Stomach (tissue), 4 donors: ENCODE measurements at regions not wholly inside any gene's neighbourhood (a gene's known extent, or its start where the extent isn't known, plus 50 kb on each side); places are given as distances from the start of the nearest gene placed in this dataset.

Experiments used
- CTCF ChIP-seq, 7 experiments: fragments of 450-650 bp in 4 of 7; fragments of 200-600 bp in 3 of 7; sonication (generic) in 3 of 7; IDR thresholded peaks; one replicate each; pipeline ENCODE4 v1.5.1; 2016 to 2019; ENCODE audit warnings: antibody characterized with exemption in 7 of 7, control low read depth in 2 of 7, mild to moderate bottlenecking in 1 of 7
- EP300 ChIP-seq: sonication (generic); formaldehyde crosslinking; IDR thresholded peaks from one replicate; pipeline ENCODE4 v1.6.1; 2017; ENCODE audit warnings: antibody characterized with exemption
- POLR2A ChIP-seq, 4 donors: fragments of 450-650 bp; IDR thresholded peaks; one replicate each; pipeline ENCODE4 v1.6.1; 2016; ENCODE audit warnings: antibody characterized with exemption in 4 of 4, control low read depth in 2 of 4, mild to moderate bottlenecking in 1 of 4, moderate library complexity in 1 of 4
- POLR2AphosphoS5 ChIP-seq, 3 donors: sonication (generic); formaldehyde crosslinking; IDR thresholded peaks; one replicate each; pipeline ENCODE4 v1.6.1; 2016; ENCODE audit warnings: antibody characterized with exemption in 3 of 3

- TF ChIP-seq POLR2A (IDR thresholded peaks at IDR 0.05), result no peak
- TF ChIP-seq CTCF (IDR thresholded peaks at IDR 0.05), result no peak
- no peak for TF ChIP-seq EP300
- TF ChIP-seq POLR2AphosphoS5 (IDR thresholded peaks at IDR 0.05), result no peak
Observed at GRCh38 chr3:24713516-24713915, 218.9 kb upstream of the THRB start.
